B cell (primary cell): ENCODE measurements at regions not wholly inside any gene's neighbourhood (a gene's known extent, or its start where the extent isn't known, plus 50 kb on each side); places are given as distances from the start of the nearest gene placed in this dataset.

Experiments used
- ATAC-seq: fragments of 200-7000 bp; cut with Tn5 transposase; one replicate; pipeline ENCODE4 v1.10.0; 2021; ENCODE audit warnings: low read depth, mild to moderate bottlenecking, moderate number of reproducible peaks, moderate library complexity
- CTCF ChIA-PET: fragments of 350-600 bp; sonication (Branson Sonifier 250); formaldehyde crosslinking; loops from one replicate; lab custom pipeline; 2021; ENCODE audit warnings: antibody characterized with exemption, inconsistent platforms; lab: Charles Lee
- POLR2A ChIA-PET: fragments of 350-600 bp; sonication (Branson Sonifier 250); formaldehyde crosslinking; loops from one replicate; lab custom pipeline; 2021; ENCODE audit warnings: antibody characterized with exemption; lab: Charles Lee
- DNase-seq: peaks from one replicate; pipeline ENCODE4 v3.0.0; 2013
- H2AFZ ChIP-seq: 2 replicates; pipeline ENCODE4 v1.6.1; 2012; ENCODE audit warnings: mild to moderate bottlenecking, low read depth, low read length; ENCODE audit not compliant: insufficient read depth, poor library complexity, severe bottlenecking
- H3K27ac ChIP-seq, 2 donors: 1 replicate in 1 of 2; 2 replicates in 1 of 2; pipeline ENCODE4 v1.5.1; 2012 to 2013; ENCODE audit warnings: low read length in 2 of 2, mild to moderate bottlenecking in 2 of 2, moderate library complexity in 1 of 2
- H3K27me3 ChIP-seq, 4 experiments: fragments of 200-600 bp in 1 of 4; sonication (generic) in 1 of 4; replicated peaks in 1 of 4; 1 replicate in 2 of 4; 2 replicates in 2 of 4; pipeline versions ENCODE4 v1.6.1 to v1.7.0; 2013 to 2016; ENCODE audit warnings: low read length in 3 of 4, mild to moderate bottlenecking in 2 of 4, mixed read lengths in 1 of 4, moderate library complexity in 1 of 4; ENCODE audit not compliant: insufficient read depth in 4 of 4, control insufficient read depth in 3 of 4; ENCODE audit errors: control extremely low read depth in 1 of 4
- H3K36me3 ChIP-seq, 2 experiments: replicated peaks in 1 of 2; 1 replicate in 1 of 2; 2 replicates in 1 of 2; pipeline versions ENCODE4 v1.6.1 to v1.7.1; 2013; ENCODE audit warnings: low read length in 1 of 2; ENCODE audit not compliant: insufficient read depth in 2 of 2, control insufficient read depth in 1 of 2; ENCODE audit errors: control extremely low read depth in 1 of 2, extremely low read depth in 1 of 2
- H3K4me1 ChIP-seq, 2 donors: fragments of 200-600 bp in 1 of 2; sonication (generic) in 1 of 2; 1 replicate in 1 of 2; 2 replicates in 1 of 2; pipeline versions ENCODE4 v1.5.1 to v1.6.1; 2013 to 2017; ENCODE audit warnings: low read length in 2 of 2; ENCODE audit not compliant: control insufficient read depth in 2 of 2, insufficient read depth in 2 of 2
- H3K4me2 ChIP-seq: replicated peaks from 2 replicates; pipeline ENCODE3; 2012; ENCODE audit warnings: mild to moderate bottlenecking, low read depth, low read length; ENCODE audit not compliant: poor library complexity, severe bottlenecking
- H3K4me3 ChIP-seq, 5 experiments: fragments of 200-600 bp in 1 of 5; sonication (generic) in 1 of 5; 1 replicate in 3 of 5; 2 replicates in 2 of 5; pipeline versions ENCODE4 v1.5.1 to v1.7.0; 2011 to 2016; ENCODE audit warnings: low read length in 4 of 5, mild to moderate bottlenecking in 4 of 5, low read depth in 2 of 5, control low read depth in 1 of 5, moderate library complexity in 1 of 5; ENCODE audit not compliant: insufficient read depth in 1 of 5; ENCODE audit errors: control extremely low read depth in 1 of 5, extremely low read depth in 1 of 5
- H3K79me2 ChIP-seq: fragments of 200-600 bp; sonication (generic); one replicate; pipeline ENCODE4 v1.6.0; 2016; ENCODE audit warnings: low read length; ENCODE audit not compliant: control insufficient read depth, insufficient read depth
- H3K9ac ChIP-seq: fragments of 200-600 bp; sonication (generic); 2 replicates; pipeline ENCODE4 v1.6.1; 2017; ENCODE audit warnings: mild to moderate bottlenecking, low read length, moderate library complexity
- H3K9me3 ChIP-seq, 3 donors: one replicate each; pipeline versions ENCODE4 v1.6.1 to v1.7.1; 2013; ENCODE audit warnings: low read length in 2 of 3; ENCODE audit not compliant: control insufficient read depth in 2 of 3, insufficient read depth in 1 of 3; ENCODE audit errors: control extremely low read depth in 1 of 3
- H4K20me1 ChIP-seq: 2 replicates; pipeline ENCODE4 v1.6.0; 2012; ENCODE audit warnings: mild to moderate bottlenecking, low read length; ENCODE audit not compliant: insufficient read depth, control insufficient read depth, poor library complexity, severe bottlenecking
- H3K27ac Mint-ChIP-seq: one replicate; pipeline ENCODE4 v1.8.0; 2021; ENCODE audit warnings: mixed read lengths
- H3K27me3 Mint-ChIP-seq: one replicate; pipeline ENCODE4 v1.8.0; 2021; ENCODE audit warnings: mixed read lengths
- H3K4me1 Mint-ChIP-seq: one replicate; pipeline ENCODE4 v1.8.0; 2021; ENCODE audit warnings: mixed read lengths
- H3K4me3 Mint-ChIP-seq: one replicate; pipeline ENCODE4 v1.8.0; 2021; ENCODE audit warnings: mixed read lengths
- H3K9me3 Mint-ChIP-seq: one replicate; pipeline ENCODE4 v1.8.0; 2022; ENCODE audit warnings: mixed read lengths; ENCODE audit not compliant: insufficient read depth
- EZH2 ChIP-seq: IDR thresholded peaks from 2 replicates; pipeline ENCODE4 v1.6.1; 2012; ENCODE audit warnings: borderline replicate concordance, low read depth, mild to moderate bottlenecking, moderate library complexity, low read length; ENCODE audit not compliant: insufficient read depth, poor library complexity, severe bottlenecking
- WGBS: methylation state at CpG from one replicate; pipeline ENCODE4 v1.1.5; 2013; ENCODE audit warnings: missing lambda C conversion rate; ENCODE audit not compliant: insufficient coverage; 5-methylcytosine and 5-hydroxymethylcytosine counted together
- intact Hi-C: fragments of 100-400 bp; cut with micrococcal nuclease; formaldehyde crosslinking; loops from one replicate; pipeline ENCODE4 v1.10.0; 2022
- TF ChIP-seq, protein P1 (sequence below): fragments of 200-600 bp; IDR thresholded peaks from one replicate; pipeline ENCODE4 v1.8.0; 2022; ENCODE audit warnings: antibody characterized with exemption, mild to moderate bottlenecking

DNA sequence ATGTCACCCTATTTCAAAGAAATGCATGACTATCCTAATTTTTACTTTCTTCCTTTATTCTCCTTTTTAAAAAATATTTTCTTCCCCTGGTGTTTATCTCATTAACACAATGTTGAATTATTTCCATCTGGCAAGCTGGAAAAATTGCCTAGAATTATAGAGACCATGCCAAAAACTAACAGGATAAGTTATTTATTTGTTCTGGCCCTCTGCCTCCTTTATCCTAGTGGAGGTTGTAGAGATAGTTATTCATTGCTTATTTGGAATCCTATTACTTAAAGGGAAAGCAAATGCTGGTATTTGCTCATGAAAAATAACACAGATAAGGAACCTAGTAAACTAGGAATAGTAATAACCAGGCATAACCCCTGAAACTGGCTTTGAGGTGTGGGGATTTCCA lies 684.9 kb upstream of the KIF2B start:
- TF ChIP-seq EZH2, result no peak
- TF ChIP-seq, protein P1, sequence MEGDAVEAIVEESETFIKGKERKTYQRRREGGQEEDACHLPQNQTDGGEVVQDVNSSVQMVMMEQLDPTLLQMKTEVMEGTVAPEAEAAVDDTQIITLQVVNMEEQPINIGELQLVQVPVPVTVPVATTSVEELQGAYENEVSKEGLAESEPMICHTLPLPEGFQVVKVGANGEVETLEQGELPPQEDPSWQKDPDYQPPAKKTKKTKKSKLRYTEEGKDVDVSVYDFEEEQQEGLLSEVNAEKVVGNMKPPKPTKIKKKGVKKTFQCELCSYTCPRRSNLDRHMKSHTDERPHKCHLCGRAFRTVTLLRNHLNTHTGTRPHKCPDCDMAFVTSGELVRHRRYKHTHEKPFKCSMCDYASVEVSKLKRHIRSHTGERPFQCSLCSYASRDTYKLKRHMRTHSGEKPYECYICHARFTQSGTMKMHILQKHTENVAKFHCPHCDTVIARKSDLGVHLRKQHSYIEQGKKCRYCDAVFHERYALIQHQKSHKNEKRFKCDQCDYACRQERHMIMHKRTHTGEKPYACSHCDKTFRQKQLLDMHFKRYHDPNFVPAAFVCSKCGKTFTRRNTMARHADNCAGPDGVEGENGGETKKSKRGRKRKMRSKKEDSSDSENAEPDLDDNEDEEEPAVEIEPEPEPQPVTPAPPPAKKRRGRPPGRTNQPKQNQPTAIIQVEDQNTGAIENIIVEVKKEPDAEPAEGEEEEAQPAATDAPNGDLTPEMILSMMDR, result no peak
- Histone ChIP-seq H3K4me1 (no peaks in the 10 kb centered on the region), H3K27ac (no peak overlapping the region), H3K9me3 (no peaks in the 10 kb centered on the region), H3K4me3 (no peak overlapping the region), H3K36me3 (no peaks in the 10 kb centered on the region), H2AFZ (no peak overlapping the region), H3K4me2 (no peak overlapping the region), H3K79me2 (no peaks in the 10 kb centered on the region), H3K27me3 (no peaks in the 10 kb centered on the region), H3K9ac (no peak overlapping the region), H4K20me1 (no peaks in the 10 kb centered on the region)
- intact Hi-C loops, result no loop called here
- ChIA-PET POLR2A (no interaction called here), CTCF (no interaction called here)
- Mint-ChIP-seq H3K27me3 (no peaks in the 10 kb centered on the region), H3K4me3 (no peak overlapping the region), H3K9me3 (no peaks in the 10 kb centered on the region), H3K27ac (no peak overlapping the region), H3K4me1 (no peaks in the 10 kb centered on the region)
- ATAC-seq (no peak), DNase-seq (no peak)

DNA sequence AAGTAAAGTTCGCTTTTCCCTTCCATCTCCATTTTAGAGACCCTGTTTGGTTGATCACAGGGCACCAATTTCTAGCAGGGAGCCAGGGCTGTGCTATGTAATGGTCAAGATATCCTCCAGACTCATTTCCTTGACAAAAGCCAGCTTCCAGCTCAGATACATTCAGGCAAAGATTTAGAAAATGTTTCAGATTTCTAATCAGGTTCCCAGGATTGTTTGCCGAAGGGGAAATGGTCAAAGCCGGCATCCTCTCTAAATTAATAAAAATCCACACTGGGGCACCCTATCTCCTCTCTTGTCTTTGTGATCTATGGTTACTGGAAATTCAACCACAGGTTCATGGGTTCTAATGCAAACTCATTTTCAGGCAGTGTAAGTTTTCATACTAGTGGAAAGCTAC lies 686.8 kb upstream of the KIF2B start:
- Mint-ChIP-seq H3K27me3 (no peaks in the 10 kb centered on the region), H3K27ac (no peak overlapping the region), H3K9me3 (no peaks in the 10 kb centered on the region), H3K4me3 (no peak overlapping the region), H3K4me1 (no peaks in the 10 kb centered on the region)
- Histone ChIP-seq H4K20me1 (no peaks in the 10 kb centered on the region), H3K9me3 (no peaks in the 10 kb centered on the region), H3K27ac (no peak overlapping the region), H3K79me2 (no peaks in the 10 kb centered on the region), H3K4me3 (no peak overlapping the region), H3K36me3 (no peaks in the 10 kb centered on the region), H3K9ac (no peak overlapping the region), H3K4me1 (no peaks in the 10 kb centered on the region), H2AFZ (no peak overlapping the region), H3K27me3 (no peaks in the 10 kb centered on the region), H3K4me2 (no peak overlapping the region)
- intact Hi-C loops, result no loop called here
- ATAC-seq, result no peak
- POLR2A ChIA-PET, result no interaction called here
- TF ChIP-seq EZH2, result no peak
- TF ChIP-seq, protein P1, result no peak
- WGBS, result no CpG with 5 or more reads among the region's 3 CpGs
- DNase-seq, result no peak
- CTCF ChIA-PET, result no interaction called here
